ENCODE measurements at regions not wholly inside any gene's neighbourhood (a gene's known extent, or its start where the extent isn't known, plus 50 kb on each side); places are given as distances from the start of the nearest gene placed in this dataset.

GRCh38 chr1:171434717-171435346, 50.5 kb upstream of the PRRC2C start:
- peaks cover 2% of the 10 kb centered on the region for H3K9me3 Mint-ChIP-seq
- DNase-seq (no peak), ATAC-seq (peak; percentile 53 to 66)
- peaks cover 13% of the 10 kb centered on the region for H3K4me1 Mint-ChIP-seq (ENCODE audit: low read depth)
- peak overlapping the region; percentile 24 for H3K4me3 Mint-ChIP-seq
- H3K27me3 Mint-ChIP-seq (ENCODE audit: low read depth): peaks cover 2% of the 10 kb centered on the region
- no peaks in the 10 kb centered on the region for H3K36me3 Mint-ChIP-seq (ENCODE audit: insufficient read depth)

All from activated T-cell treated with anti-CD3 and anti-CD28 coated beads, Interleukin-2, amount 50 U/mL, for 4 hours (primary cell).